ENCODE measurements at regions not wholly inside any gene's neighbourhood (a gene's known extent, or its start where the extent isn't known, plus 50 kb on each side); places are given as distances from the start of the nearest gene placed in this dataset.

GRCh38 chr2:21194147-21194546, 70.4 kb downstream of the TDRD15 start:
- ATAC-seq (no peak), DNase-seq (ENCODE audit: low spot score) (no peak)
- Mint-ChIP-seq H3K9me3 (no peaks in the 10 kb centered on the region), H3K4me1 (peaks cover 11% of the 10 kb centered on the region), H3K4me3 (no peak overlapping the region), H3K27ac (no peak overlapping the region), H3K27me3 (ENCODE audit: low read depth) (no peaks in the 10 kb centered on the region), H3K36me3 (no peaks in the 10 kb centered on the region)
- TF ChIP-seq KAT7 (CRISPR knock-in tag; IDR thresholded peaks at IDR 0.05; ENCODE audit: borderline replicate concordance) (no peak), PRRX2 (CRISPR knock-in tag; IDR thresholded peaks at IDR 0.05) (no peak), NR1H2 (CRISPR knock-in tag; IDR thresholded peaks at IDR 0.05) (no peak), SOX15 (CRISPR knock-in tag; IDR thresholded peaks at IDR 0.05) (no peak), USF1 (CRISPR knock-in tag; IDR thresholded peaks at IDR 0.05) (no peak), ZNF232 (CRISPR knock-in tag; IDR thresholded peaks at IDR 0.05) (no peak), JAZF1 (CRISPR knock-in tag; IDR thresholded peaks at IDR 0.05) (no peak), ATF1 (CRISPR knock-in tag; IDR thresholded peaks at IDR 0.05) (no peak)
- ChIA-PET CTCF (no interaction called here), POLR2A (no interaction called here)

GRCh38 chr2:21194858-21195271, 71.1 kb downstream of the TDRD15 start:
- Mint-ChIP-seq H3K9me3 (no peaks in the 10 kb centered on the region), H3K27me3 (ENCODE audit: low read depth) (no peaks in the 10 kb centered on the region), H3K4me3 (no peak overlapping the region), H3K36me3 (no peaks in the 10 kb centered on the region), H3K4me1 (peaks cover 11% of the 10 kb centered on the region), H3K27ac (no peak overlapping the region)
- ChIA-PET POLR2A (no interaction called here), CTCF (interaction anchor here (0.9 kb wide), 1 partner anchor 122 kb away, joined by 5 read pairs; no protein-coding TSS in a partner anchor)
- ATAC-seq (no peak), DNase-seq (ENCODE audit: low spot score) (no peak)
- TF ChIP-seq KAT7 (CRISPR knock-in tag; IDR thresholded peaks at IDR 0.05; ENCODE audit: borderline replicate concordance) (no peak), RORB (CRISPR knock-in tag; IDR thresholded peaks at IDR 0.05) (no peak), HMGXB4 (CRISPR knock-in tag; IDR thresholded peaks at IDR 0.05) (no peak), PREB (CRISPR knock-in tag; IDR thresholded peaks at IDR 0.05; ENCODE audit: borderline replicate concordance) (no peak), ZNF425 (CRISPR knock-in tag; conservative IDR thresholded peaks at IDR 0.05) (no peak), NFATC4 (CRISPR knock-in tag; IDR thresholded peaks at IDR 0.05) (no peak), E2F4 (CRISPR knock-in tag; IDR thresholded peaks at IDR 0.05; ENCODE audit: borderline replicate concordance, low read depth) (no peak), USF2 (CRISPR knock-in tag; IDR thresholded peaks at IDR 0.05) (no peak), FOXP4 (CRISPR knock-in tag; IDR thresholded peaks at IDR 0.05) (no peak), ARID4B (CRISPR knock-in tag; IDR thresholded peaks at IDR 0.05; ENCODE audit: borderline replicate concordance) (no peak), JAZF1 (CRISPR knock-in tag; IDR thresholded peaks at IDR 0.05) (no peak), ERG (CRISPR knock-in tag; IDR thresholded peaks at IDR 0.05) (no peak), FOXK1 (CRISPR knock-in tag; IDR thresholded peaks at IDR 0.05) (no peak)

All from WTC11 (cell line).